ENCODE measurements at regions not wholly inside any gene's neighbourhood (a gene's known extent, or its start where the extent isn't known, plus 50 kb on each side); places are given as distances from the start of the nearest gene placed in this dataset.
"Not testable (repeated sequence)": the region's sequence is repeated elsewhere in the genome, so short reads cannot be mapped to it uniquely, and the experiment has no call there.

- no peak for DNase-seq (ENCODE audit: low read depth)
- TF ChIP-seq, protein P1, sequence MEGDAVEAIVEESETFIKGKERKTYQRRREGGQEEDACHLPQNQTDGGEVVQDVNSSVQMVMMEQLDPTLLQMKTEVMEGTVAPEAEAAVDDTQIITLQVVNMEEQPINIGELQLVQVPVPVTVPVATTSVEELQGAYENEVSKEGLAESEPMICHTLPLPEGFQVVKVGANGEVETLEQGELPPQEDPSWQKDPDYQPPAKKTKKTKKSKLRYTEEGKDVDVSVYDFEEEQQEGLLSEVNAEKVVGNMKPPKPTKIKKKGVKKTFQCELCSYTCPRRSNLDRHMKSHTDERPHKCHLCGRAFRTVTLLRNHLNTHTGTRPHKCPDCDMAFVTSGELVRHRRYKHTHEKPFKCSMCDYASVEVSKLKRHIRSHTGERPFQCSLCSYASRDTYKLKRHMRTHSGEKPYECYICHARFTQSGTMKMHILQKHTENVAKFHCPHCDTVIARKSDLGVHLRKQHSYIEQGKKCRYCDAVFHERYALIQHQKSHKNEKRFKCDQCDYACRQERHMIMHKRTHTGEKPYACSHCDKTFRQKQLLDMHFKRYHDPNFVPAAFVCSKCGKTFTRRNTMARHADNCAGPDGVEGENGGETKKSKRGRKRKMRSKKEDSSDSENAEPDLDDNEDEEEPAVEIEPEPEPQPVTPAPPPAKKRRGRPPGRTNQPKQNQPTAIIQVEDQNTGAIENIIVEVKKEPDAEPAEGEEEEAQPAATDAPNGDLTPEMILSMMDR (conservative IDR thresholded peaks at IDR 0.05; ENCODE audit: low read depth, low read length), result no peak
Observed at GRCh38 chr16:47817048-47817447, 338.7 kb downstream of the ABCC12 start.

DNA sequence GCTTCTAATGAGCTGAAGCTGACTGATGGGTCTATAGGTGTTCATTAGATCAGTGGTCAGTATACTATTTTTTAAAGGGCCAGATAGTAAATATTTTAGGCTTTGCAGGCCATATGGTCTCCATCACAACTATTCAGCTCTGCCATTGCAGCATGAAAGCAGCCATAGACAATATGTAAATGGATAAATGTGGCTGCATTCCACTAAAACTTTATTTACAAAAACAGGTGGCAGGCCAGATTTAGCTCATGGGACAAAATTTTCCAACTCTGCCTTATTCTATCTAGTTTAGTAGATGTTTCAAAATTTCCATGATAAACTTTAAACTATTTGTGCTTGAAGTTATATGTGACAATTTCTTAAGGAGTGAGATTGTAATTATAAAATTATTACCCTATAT lies 339.3 kb downstream of the ABCC12 start:
- TF ChIP-seq, protein P1 (conservative IDR thresholded peaks at IDR 0.05; ENCODE audit: low read depth, low read length), result no peak
- H3K4me3 ChIP-seq (ENCODE audit: low read length), result no peak overlapping the region
- DNase-seq (ENCODE audit: low read depth), result no peak

More at GRCh38 chr16:47817048-47817447, 338.7 kb downstream of the ABCC12 start:
- H3K4me3 ChIP-seq (ENCODE audit: low read length), result no peak overlapping the region

DNA sequence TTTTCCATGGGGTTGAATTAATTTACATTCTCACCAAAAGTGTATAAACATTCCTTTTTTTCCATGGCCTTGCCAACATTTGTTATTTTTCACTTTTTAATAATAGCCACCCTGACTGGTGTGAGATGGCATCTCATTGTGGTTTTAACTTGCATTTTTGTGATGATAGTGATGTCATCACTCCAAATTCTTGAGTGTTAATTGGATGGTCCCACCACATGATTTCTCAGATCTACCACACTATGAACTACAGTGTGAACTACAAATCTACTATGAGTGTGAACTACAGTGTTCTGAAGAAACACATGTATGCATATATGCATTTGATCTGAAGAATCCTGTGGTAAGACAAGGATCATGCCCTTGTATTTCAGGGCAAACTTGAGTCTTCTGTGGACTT lies 340.1 kb downstream of the ABCC12 start:
- TF ChIP-seq, protein P1 (conservative IDR thresholded peaks at IDR 0.05; ENCODE audit: low read depth, low read length), result no peak
- no peak overlapping the region for H3K4me3 ChIP-seq (ENCODE audit: low read length)
- no peak for DNase-seq (ENCODE audit: low read depth)

GRCh38 chr16:47811758-47812157 lies 344.0 kb downstream of the ABCC12 start:
- DNase-seq (ENCODE audit: low read depth); H3K4me3 ChIP-seq (ENCODE audit: low read length): not testable (repeated sequence)

DNA sequence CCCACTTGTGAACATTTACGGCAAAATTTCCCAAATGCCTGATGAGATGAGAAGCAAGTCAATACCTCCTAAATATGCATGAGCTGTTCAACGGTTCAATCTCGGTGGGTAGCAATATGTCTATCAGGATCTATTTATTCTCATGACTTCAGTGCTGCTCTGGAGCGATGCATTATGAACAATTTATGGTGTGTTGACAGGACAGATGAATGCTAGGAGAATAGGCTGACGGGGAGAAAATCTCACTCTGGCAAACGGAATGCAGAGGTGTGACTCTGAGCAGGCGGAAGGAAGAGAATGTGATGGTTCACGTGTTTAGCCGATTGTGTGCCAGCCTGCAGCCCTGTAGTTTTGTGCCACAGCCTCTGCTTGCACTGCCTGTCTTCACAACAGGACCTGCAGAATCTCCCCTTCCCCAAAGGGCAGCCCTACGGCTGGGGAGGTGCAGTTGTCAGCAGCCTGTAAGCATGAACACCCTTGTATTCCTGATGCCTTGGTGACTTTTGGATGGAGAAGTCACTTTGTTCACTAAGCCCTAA lies 345.2 kb downstream of the PHKB start:
- DNase-seq (ENCODE audit: low read depth), result no peak
- TF ChIP-seq, protein P1 (conservative IDR thresholded peaks at IDR 0.05; ENCODE audit: low read depth, low read length), result no peak
- H3K4me3 ChIP-seq (ENCODE audit: low read length), result no peak overlapping the region

- TF ChIP-seq, protein P1 (conservative IDR thresholded peaks at IDR 0.05; ENCODE audit: low read depth, low read length), result no peak
- no peak overlapping the region for H3K4me3 ChIP-seq (ENCODE audit: low read length)
- no peak for DNase-seq (ENCODE audit: low read depth)
Observed at GRCh38 chr16:47787696-47788095, 326.6 kb downstream of the PHKB start.

DNA sequence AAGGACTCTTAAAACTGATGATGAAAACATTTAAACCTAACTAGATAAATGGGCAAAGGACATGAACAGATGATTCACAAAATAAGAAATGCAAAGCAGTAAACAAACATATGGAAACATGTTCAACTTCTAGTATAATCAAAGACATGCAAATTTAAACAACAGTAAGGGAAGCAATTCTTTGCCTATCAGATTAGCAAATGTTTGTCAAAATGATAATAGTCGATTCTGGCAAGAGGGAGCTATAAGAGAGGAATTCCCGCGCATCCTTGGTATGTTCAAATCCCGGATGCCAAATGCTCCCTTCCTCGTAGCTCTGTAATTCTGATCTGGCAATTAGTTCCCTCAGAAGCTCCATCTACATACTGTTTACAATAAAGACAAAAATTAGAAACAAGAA lies 320.5 kb downstream of the PHKB start:
- no peak overlapping the region for H3K4me3 ChIP-seq (ENCODE audit: low read length)
- no peak for DNase-seq (ENCODE audit: low read depth)
- TF ChIP-seq, protein P1 (conservative IDR thresholded peaks at IDR 0.05; ENCODE audit: low read depth, low read length), result no peak
